Endothelial cell of umbilical vein (primary cell): ENCODE measurements at regions not wholly inside any gene's neighbourhood (a gene's known extent, or its start where the extent isn't known, plus 50 kb on each side); places are given as distances from the start of the nearest gene placed in this dataset.

Source experiments
- BruUV-seq: library from RNA; stranded (reverse); fragments of 400-500 nt; replicated peaks from 2 replicates; lab custom pipeline; 2021; lab: Mats Ljungman, UMichigan
- CTCF ChIA-PET: fragments of 300-600, 350-600 bp; sonication (Branson Sonifier 250); formaldehyde crosslinking; loops from one replicate; lab custom pipeline; 2021; ENCODE audit warnings: antibody characterized with exemption, inconsistent platforms; lab: Charles Lee
- POLR2A ChIA-PET: fragments of 300-600, 350-600 bp; sonication (Branson Sonifier 250); formaldehyde crosslinking; loops from one replicate; lab custom pipeline; 2021; ENCODE audit warnings: antibody characterized with exemption, inconsistent platforms; lab: Charles Lee
- DNase-seq: peaks from one replicate; pipeline ENCODE4 v3.0.0-alpha.2; 2011; ENCODE audit warnings: low read depth, low spot score
- FAIRE-seq: peaks from 2 replicates; lab custom pipeline; 2011; peaks lifted over from hg19 to GRCh38; lab: Jason Lieb, UNC
- H2AFZ ChIP-seq: 2 replicates; pipeline ENCODE4 v1.6.0; 2012; ENCODE audit warnings: low read depth, low read length, control low read depth, inconsistent platforms
- H3K27ac ChIP-seq: 2 replicates; pipeline ENCODE4 v1.5.1; 2011; ENCODE audit warnings: low read depth, mild to moderate bottlenecking, control low read depth, low read length, moderate library complexity; ENCODE audit not compliant: insufficient read depth
- H3K27me3 ChIP-seq, 2 experiments: 2 replicates each; pipeline versions ENCODE4 v1.6.0 to v1.6.1; 2011; ENCODE audit warnings: low read length in 2 of 2, mixed read lengths in 1 of 2; ENCODE audit not compliant: control insufficient read depth in 2 of 2, insufficient read depth in 2 of 2
- H3K36me3 ChIP-seq, 2 experiments: 2 replicates in 1 of 2; 3 replicates in 1 of 2; pipeline ENCODE4 v1.5.1; 2011; ENCODE audit warnings: low read length in 2 of 2, mild to moderate bottlenecking in 1 of 2, moderate library complexity in 1 of 2; ENCODE audit not compliant: control insufficient read depth in 2 of 2, insufficient read depth in 2 of 2; ENCODE audit errors: extremely low read depth in 1 of 2
- H3K4me1 ChIP-seq: 3 replicates; pipeline ENCODE4 v1.5.1; 2011; ENCODE audit warnings: mild to moderate bottlenecking, low read length; ENCODE audit not compliant: control insufficient read depth, insufficient read depth; ENCODE audit errors: extremely low read depth
- H3K4me2 ChIP-seq: 2 replicates; pipeline ENCODE4 v1.6.1; 2011; ENCODE audit warnings: low read length, control low read depth, mixed read lengths; ENCODE audit not compliant: insufficient read depth
- H3K4me3 ChIP-seq, 3 experiments: fragments of 200-600 bp in 1 of 3; sonication (generic), shearing (Covaris generic) in 1 of 3; replicated peaks in 1 of 3; 2 replicates each; pipeline ENCODE4 v1.5.1; 2011 to 2016; ENCODE audit warnings: control low read depth in 3 of 3, low read length in 3 of 3, mild to moderate bottlenecking in 2 of 3, inconsistent platforms in 1 of 3, low read depth in 1 of 3, moderate library complexity in 1 of 3; ENCODE audit not compliant: insufficient read depth in 1 of 3
- H3K79me2 ChIP-seq: 2 replicates; pipeline ENCODE4 v1.6.0; 2012; ENCODE audit warnings: low read length, inconsistent platforms; ENCODE audit not compliant: control insufficient read depth, insufficient read depth
- H3K9ac ChIP-seq: replicated peaks from 2 replicates; pipeline ENCODE3; 2011; ENCODE audit warnings: low read length, control low read depth; ENCODE audit not compliant: insufficient read depth; ENCODE audit errors: extremely low read depth
- H3K9me1 ChIP-seq: replicated peaks from 3 replicates; pipeline ENCODE4 v1.6.0; 2011; ENCODE audit warnings: mild to moderate bottlenecking, low read length; ENCODE audit not compliant: control insufficient read depth, insufficient read depth; ENCODE audit errors: extremely low read depth
- H3K9me3 ChIP-seq: replicated peaks from 2 replicates; pipeline ENCODE4 v1.5.1; 2012; ENCODE audit warnings: low read length, inconsistent platforms; ENCODE audit not compliant: control insufficient read depth, insufficient read depth
- H4K20me1 ChIP-seq: replicated peaks from 2 replicates; pipeline ENCODE3; 2011; ENCODE audit warnings: mild to moderate bottlenecking, low read length; ENCODE audit not compliant: control insufficient read depth, insufficient read depth; ENCODE audit errors: extremely low read depth
- CTCF ChIP-seq, 2 donors: IDR thresholded peaks; 1 replicate in 1 of 2; 2 replicates in 1 of 2; pipeline ENCODE4 v1.5.1; 2011; ENCODE audit warnings: low read length in 2 of 2, mild to moderate bottlenecking in 2 of 2, moderate library complexity in 2 of 2, control low read depth in 1 of 2, inconsistent platforms in 1 of 2, low read depth in 1 of 2; ENCODE audit not compliant: insufficient read depth in 1 of 2; ENCODE audit errors: extremely low read depth in 1 of 2
- EZH2 ChIP-seq: IDR thresholded peaks from 2 replicates; pipeline ENCODE4 v1.6.1; 2012; ENCODE audit warnings: borderline replicate concordance, low read depth, mild to moderate bottlenecking, moderate library complexity, low read length, inconsistent platforms; ENCODE audit not compliant: severe bottlenecking
- FOS ChIP-seq: IDR thresholded peaks from 2 replicates; pipeline ENCODE4 v1.6.1; 2011; ENCODE audit warnings: mild to moderate bottlenecking, low read length, moderate library complexity, borderline replicate concordance; ENCODE audit not compliant: insufficient read depth
- GATA2 ChIP-seq: IDR thresholded peaks from 2 replicates; pipeline ENCODE4 v1.7.0; 2011; ENCODE audit warnings: low read depth, mild to moderate bottlenecking, moderate library complexity, mixed read lengths, low read length; ENCODE audit not compliant: insufficient read length, insufficient read depth
- JUN ChIP-seq: IDR thresholded peaks from 2 replicates; pipeline ENCODE4 v1.6.1; 2011; ENCODE audit warnings: borderline replicate concordance, low read depth; ENCODE audit not compliant: insufficient read length, insufficient read depth
- MAX ChIP-seq: IDR thresholded peaks from 2 replicates; pipeline ENCODE4 v1.6.1; 2011; ENCODE audit not compliant: insufficient read depth, insufficient read length
- MYC ChIP-seq: IDR thresholded peaks from one replicate; pipeline ENCODE4 v1.6.1; 2011; ENCODE audit warnings: mild to moderate bottlenecking, low read depth, low read length
- POLR2A ChIP-seq: IDR thresholded peaks from 2 replicates; pipeline ENCODE4 v1.6.1; 2012; ENCODE audit warnings: low read depth, mild to moderate bottlenecking, control low read depth, low read length
- POLR2AphosphoS5 ChIP-seq: IDR thresholded peaks from 2 replicates; pipeline ENCODE4 v1.6.1; 2012; ENCODE audit warnings: low read depth, mild to moderate bottlenecking, control low read depth, low read length, moderate library complexity; ENCODE audit not compliant: insufficient read depth
- dilution Hi-C: fragments of 300-500 bp; cut with MboI; formaldehyde crosslinking; loops from one replicate; pipeline ENCODE4 v1.15.0; 2019; ENCODE audit warnings: low sequenced_read_pairs; ENCODE audit not compliant: extremely low pct_ligation_motif_present
- intact Hi-C: fragments of 100-400 bp; cut with micrococcal nuclease; formaldehyde crosslinking; loops from one replicate; pipeline ENCODE4 v1.10.0; 2022

- CTCF ChIA-PET, result no interaction called here
Observed at GRCh38 chr4:164095313-164096110, 601.0 kb downstream of the TMA16 start.

More at GRCh38 chr4:164095313-164096110, 601.0 kb downstream of the TMA16 start:
- no peaks in the 10 kb centered on the region for H3K9me1 ChIP-seq
- H3K36me3 ChIP-seq, result no peaks in the 10 kb centered on the region
- POLR2A ChIA-PET, result no interaction called here
- DNase-seq (no peak), FAIRE-seq (no peak)
- no peak overlapping the region for H3K9ac ChIP-seq
- peaks cover 5% of the 10 kb centered on the region for H3K9me3 ChIP-seq
- H3K27ac ChIP-seq, result no peak overlapping the region
- no peak overlapping the region for H3K4me3 ChIP-seq
- H4K20me1 ChIP-seq, result no peaks in the 10 kb centered on the region
- intact Hi-C loops (no loop called here), dilution Hi-C loops (no loop called here)
- H3K27me3 ChIP-seq, result no peaks in the 10 kb centered on the region
- no peaks in the 10 kb centered on the region for H3K4me1 ChIP-seq
- H3K4me2 ChIP-seq, result no peak overlapping the region
- BruUV-seq, result no TSS peak
- H3K79me2 ChIP-seq, result no peaks in the 10 kb centered on the region
- TF ChIP-seq MAX (no peak), GATA2 (no peak), CTCF (IDR thresholded peaks at IDR 0.05; ENCODE audit: extremely low read depth in 1 of 2, insufficient read depth in 1 of 2, low read depth in 1 of 2, low read length in 2 of 2) (no peak), FOS (no peak), POLR2A (no peak), EZH2 (no peak), JUN (no peak), MYC (no peak), POLR2AphosphoS5 (no peak)
- H2AFZ ChIP-seq, result no peak overlapping the region
